NCI-H187 treated with DMSO at 0.1 percent for 48 hours (cell line): ENCODE measurements at regions not wholly inside any gene's neighbourhood (a gene's known extent, or its start where the extent isn't known, plus 50 kb on each side); places are given as distances from the start of the nearest gene placed in this dataset.
"Not testable (repeated sequence)": the region's sequence is repeated elsewhere in the genome, so short reads cannot be mapped to it uniquely, and the experiment has no call there.

Experiments used
- DNase-seq: peaks from one replicate; lab custom pipeline; 2025; lab: John Stamatoyannopoulos, UW

GRCh38 chr3:167102071-167102470 lies 278.0 kb downstream of the ZBBX start:
- DNase-seq: no peak

- no peak for DNase-seq
These were observed 279.4 kb downstream of the ZBBX start for GRCh38 chr3:167100651-167101050.

GRCh38 chr3:167100200-167100599 lies 279.9 kb downstream of the ZBBX start:
- DNase-seq: no peak

GRCh38 chr3:167095976-167096375 lies 284.1 kb downstream of the ZBBX start:
- DNase-seq: no peak

GRCh38 chr3:167094632-167095031 lies 285.5 kb downstream of the ZBBX start:
- no peak for DNase-seq

- DNase-seq: no peak
These were observed 288.9 kb downstream of the ZBBX start for GRCh38 chr3:167091226-167091625.

GRCh38 chr3:167084545-167084944 lies 295.6 kb downstream of the ZBBX start:
- no peak for DNase-seq

- DNase-seq: no peak
These were observed 302.0 kb downstream of the ZBBX start for GRCh38 chr3:167078070-167078622.

GRCh38 chr3:167067787-167068161 lies 312.3 kb downstream of the ZBBX start:
- no peak for DNase-seq

GRCh38 chr3:167066977-167067786 lies 312.9 kb downstream of the ZBBX start:
- peak; percentile 72 for DNase-seq

- no peak for DNase-seq
These were observed 322.5 kb downstream of the ZBBX start for GRCh38 chr3:167057581-167057980.

GRCh38 chr3:167054926-167055325 lies 325.2 kb downstream of the ZBBX start:
- no peak for DNase-seq

- DNase-seq: no peak
These were observed 328.7 kb downstream of the ZBBX start for GRCh38 chr3:167051421-167051820.

GRCh38 chr3:167033866-167034265 lies 346.2 kb downstream of the ZBBX start:
- DNase-seq: no peak

- peak; percentile 7 for DNase-seq
These were observed 347.7 kb downstream of the ZBBX start for GRCh38 chr3:167032267-167032876.

- no peak for DNase-seq
These were observed 348.6 kb downstream of the ZBBX start for GRCh38 chr3:167031364-167032049.

- DNase-seq: no peak
These were observed 349.9 kb downstream of the ZBBX start for GRCh38 chr3:167030082-167030725.

GRCh38 chr3:167019503-167019902 lies 360.6 kb downstream of the ZBBX start:
- DNase-seq: not testable (repeated sequence)

- DNase-seq: not testable (repeated sequence)
These were observed 361.4 kb downstream of the ZBBX start for GRCh38 chr3:167018591-167019111.

GRCh38 chr3:167012691-167013090 lies 367.4 kb downstream of the ZBBX start:
- DNase-seq: no peak

GRCh38 chr3:167008791-167009190 lies 371.3 kb downstream of the ZBBX start:
- DNase-seq: no peak

- no peak for DNase-seq
These were observed 378.7 kb downstream of the ZBBX start for GRCh38 chr3:167001374-167001773.
